ENCODE measurements at regions not wholly inside any gene's neighbourhood (a gene's known extent, or its start where the extent isn't known, plus 50 kb on each side); places are given as distances from the start of the nearest gene placed in this dataset.

- TF ChIP-seq POLR2A (IDR thresholded peaks at IDR 0.05), result no peak
- no peak for TF ChIP-seq CTCF (IDR thresholded peaks at IDR 0.05)
- 89 to 96% methylated on average over 3 of the region's 3 CpGs for WGBS, 2 donors
These were observed 886.6 kb downstream of the TTLL7 start for GRCh38 chr1:83112248-83112885.

GRCh38 chr1:83110156-83110555 lies 888.8 kb downstream of the TTLL7 start:
- no peak for DNase-seq
- WGBS, 2 donors, result 87 to 92% methylated on average over 2 of the region's 2 CpGs
- Histone ChIP-seq H3K27me3 (no peaks in the 10 kb centered on the region), H3K4me1 (no peaks in the 10 kb centered on the region), H3K36me3 (no peaks in the 10 kb centered on the region), H3K4me3 (no peak overlapping the region), H3K9me3 (no peaks in the 10 kb centered on the region), H3K27ac (no peak overlapping the region)
- intact Hi-C loops (cut with DNase I), result no loop called here
- TF ChIP-seq POLR2A (IDR thresholded peaks at IDR 0.05) (no peak), CTCF (IDR thresholded peaks at IDR 0.05) (no peak)

More at GRCh38 chr1:83112248-83112885, 886.6 kb downstream of the TTLL7 start:
- Histone ChIP-seq H3K27ac (no peak overlapping the region), H3K4me1 (no peaks in the 10 kb centered on the region), H3K4me3 (no peak overlapping the region), H3K36me3 (no peaks in the 10 kb centered on the region), H3K27me3 (no peaks in the 10 kb centered on the region), H3K9me3 (no peaks in the 10 kb centered on the region)
- intact Hi-C loops (cut with DNase I), result no loop called here
- DNase-seq, result no peak

GRCh38 chr1:83109692-83110091 lies 889.2 kb downstream of the TTLL7 start:
- Histone ChIP-seq H3K9me3 (no peaks in the 10 kb centered on the region), H3K27me3 (no peaks in the 10 kb centered on the region), H3K4me1 (no peaks in the 10 kb centered on the region), H3K36me3 (no peaks in the 10 kb centered on the region), H3K27ac (no peak overlapping the region), H3K4me3 (no peak overlapping the region)
- whole genome bisulfite sequencing, 2 donors, result 58% methylated on average over 1 of the region's 1 CpG
- TF ChIP-seq POLR2A (IDR thresholded peaks at IDR 0.05) (no peak), CTCF (IDR thresholded peaks at IDR 0.05) (no peak)
- intact Hi-C loops (cut with DNase I), result no loop called here
- DNase-seq, result no peak

- intact Hi-C loops (cut with DNase I), result no loop called here
- TF ChIP-seq POLR2A (IDR thresholded peaks at IDR 0.05) (no peak), CTCF (IDR thresholded peaks at IDR 0.05) (no peak)
These were observed 894.4 kb downstream of the TTLL7 start for GRCh38 chr1:83104558-83104957.

GRCh38 chr1:83103341-83103740 lies 895.6 kb downstream of the TTLL7 start:
- no peaks in the 10 kb centered on the region for H3K9me3 ChIP-seq
- peaks cover 0 to 5% (median 0%) of the 10 kb centered on the region in 3 donors for H3K4me1 ChIP-seq
- no peak overlapping the region for H3K27ac ChIP-seq
- H3K36me3 ChIP-seq, result no peaks in the 10 kb centered on the region
- intact Hi-C loops (cut with DNase I), result no loop called here
- no peaks in the 10 kb centered on the region for H3K27me3 ChIP-seq
- TF ChIP-seq CTCF (IDR thresholded peaks at IDR 0.05) (no peak), POLR2A (IDR thresholded peaks at IDR 0.05) (no peak)
- H3K4me3 ChIP-seq, result no peak overlapping the region
- WGBS, 2 donors, result 60 to 70% methylated on average over 2 of the region's 2 CpGs
- no peak for DNase-seq

More at GRCh38 chr1:83104558-83104957, 894.4 kb downstream of the TTLL7 start:
- H3K36me3 ChIP-seq, result no peaks in the 10 kb centered on the region
- WGBS, 2 donors, result 39 to 57% methylated on average over 2 of the region's 2 CpGs
- no peaks in the 10 kb centered on the region for H3K4me1 ChIP-seq
- no peak overlapping the region for H3K27ac ChIP-seq
- DNase-seq, result no peak
- H3K27me3 ChIP-seq, result no peaks in the 10 kb centered on the region
- no peak overlapping the region for H3K4me3 ChIP-seq
- no peaks in the 10 kb centered on the region for H3K9me3 ChIP-seq
